ENCODE measurements at regions not wholly inside any gene's neighbourhood (a gene's known extent, or its start where the extent isn't known, plus 50 kb on each side); places are given as distances from the start of the nearest gene placed in this dataset.

DNA sequence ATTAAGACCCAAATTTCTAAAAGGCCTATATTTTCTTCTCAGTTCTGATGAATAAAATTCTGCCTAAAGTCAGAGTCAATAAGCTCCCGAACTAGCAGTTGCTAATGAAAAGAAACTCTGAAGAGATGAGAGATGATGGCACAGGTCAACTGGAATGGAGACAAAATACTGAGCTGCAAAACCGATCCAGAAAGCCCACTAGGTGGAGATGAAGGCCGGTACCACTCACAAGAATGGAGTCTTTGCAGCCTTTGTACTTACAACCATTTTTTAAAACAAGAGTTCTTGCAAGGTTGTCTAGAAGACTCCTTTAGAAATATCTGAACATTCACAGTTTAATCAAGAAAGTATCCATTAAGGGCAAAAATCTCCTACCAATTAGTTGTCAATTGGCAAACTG lies 119.9 kb upstream of the TJP1 start:
- H3K27ac Mint-ChIP-seq (ENCODE audit: unreplicated experiment) = no peak overlapping the region
- H3K4me3 Mint-ChIP-seq (ENCODE audit: unreplicated experiment) = no peak overlapping the region
- no peaks in the 10 kb centered on the region for H3K36me3 Mint-ChIP-seq (ENCODE audit: low read depth)
- H3K4me1 Mint-ChIP-seq (ENCODE audit: low read depth) = peaks cover 20% of the 10 kb centered on the region
- DNase-seq (ENCODE audit: low spot score) = no peak
- TF ChIP-seq, protein P1, sequence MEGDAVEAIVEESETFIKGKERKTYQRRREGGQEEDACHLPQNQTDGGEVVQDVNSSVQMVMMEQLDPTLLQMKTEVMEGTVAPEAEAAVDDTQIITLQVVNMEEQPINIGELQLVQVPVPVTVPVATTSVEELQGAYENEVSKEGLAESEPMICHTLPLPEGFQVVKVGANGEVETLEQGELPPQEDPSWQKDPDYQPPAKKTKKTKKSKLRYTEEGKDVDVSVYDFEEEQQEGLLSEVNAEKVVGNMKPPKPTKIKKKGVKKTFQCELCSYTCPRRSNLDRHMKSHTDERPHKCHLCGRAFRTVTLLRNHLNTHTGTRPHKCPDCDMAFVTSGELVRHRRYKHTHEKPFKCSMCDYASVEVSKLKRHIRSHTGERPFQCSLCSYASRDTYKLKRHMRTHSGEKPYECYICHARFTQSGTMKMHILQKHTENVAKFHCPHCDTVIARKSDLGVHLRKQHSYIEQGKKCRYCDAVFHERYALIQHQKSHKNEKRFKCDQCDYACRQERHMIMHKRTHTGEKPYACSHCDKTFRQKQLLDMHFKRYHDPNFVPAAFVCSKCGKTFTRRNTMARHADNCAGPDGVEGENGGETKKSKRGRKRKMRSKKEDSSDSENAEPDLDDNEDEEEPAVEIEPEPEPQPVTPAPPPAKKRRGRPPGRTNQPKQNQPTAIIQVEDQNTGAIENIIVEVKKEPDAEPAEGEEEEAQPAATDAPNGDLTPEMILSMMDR (IDR thresholded peaks at IDR 0.05) = peak; percentile 74
- H3K9me3 Mint-ChIP-seq (ENCODE audit: low read depth) = no peaks in the 10 kb centered on the region
- no peaks in the 10 kb centered on the region for H3K27me3 Mint-ChIP-seq (ENCODE audit: low read depth)

DNA sequence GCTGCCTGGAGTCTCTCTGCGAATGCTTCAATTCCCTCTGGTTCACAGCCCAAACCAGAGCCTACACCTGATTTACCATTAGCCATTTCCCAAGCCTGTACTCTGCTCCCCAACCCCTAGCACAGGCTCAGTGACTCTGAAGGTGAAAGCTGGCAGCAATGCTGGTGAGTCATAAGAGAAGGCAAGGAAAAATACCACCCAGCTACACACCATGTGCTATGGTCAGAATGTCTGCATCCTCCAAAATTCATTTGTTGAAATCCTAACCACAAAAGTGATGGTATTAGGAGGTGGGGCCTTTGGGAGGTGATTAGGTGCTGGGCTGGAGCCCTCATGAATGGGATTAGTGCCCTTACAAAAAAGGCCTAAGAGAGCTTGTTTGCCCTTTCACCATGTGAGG lies 117.1 kb upstream of the TJP1 start:
- H3K4me1 Mint-ChIP-seq (ENCODE audit: low read depth) = peaks cover 36% of the 10 kb centered on the region
- TF ChIP-seq, protein P1 (IDR thresholded peaks at IDR 0.05) = no peak
- peaks cover 2% of the 10 kb centered on the region for H3K36me3 Mint-ChIP-seq (ENCODE audit: low read depth)
- DNase-seq (ENCODE audit: low spot score) = no peak
- H3K9me3 Mint-ChIP-seq (ENCODE audit: low read depth) = no peaks in the 10 kb centered on the region
- no peak overlapping the region for H3K27ac Mint-ChIP-seq (ENCODE audit: unreplicated experiment)
- no peak overlapping the region for H3K4me3 Mint-ChIP-seq (ENCODE audit: unreplicated experiment)
- H3K27me3 Mint-ChIP-seq (ENCODE audit: low read depth) = no peaks in the 10 kb centered on the region

DNA sequence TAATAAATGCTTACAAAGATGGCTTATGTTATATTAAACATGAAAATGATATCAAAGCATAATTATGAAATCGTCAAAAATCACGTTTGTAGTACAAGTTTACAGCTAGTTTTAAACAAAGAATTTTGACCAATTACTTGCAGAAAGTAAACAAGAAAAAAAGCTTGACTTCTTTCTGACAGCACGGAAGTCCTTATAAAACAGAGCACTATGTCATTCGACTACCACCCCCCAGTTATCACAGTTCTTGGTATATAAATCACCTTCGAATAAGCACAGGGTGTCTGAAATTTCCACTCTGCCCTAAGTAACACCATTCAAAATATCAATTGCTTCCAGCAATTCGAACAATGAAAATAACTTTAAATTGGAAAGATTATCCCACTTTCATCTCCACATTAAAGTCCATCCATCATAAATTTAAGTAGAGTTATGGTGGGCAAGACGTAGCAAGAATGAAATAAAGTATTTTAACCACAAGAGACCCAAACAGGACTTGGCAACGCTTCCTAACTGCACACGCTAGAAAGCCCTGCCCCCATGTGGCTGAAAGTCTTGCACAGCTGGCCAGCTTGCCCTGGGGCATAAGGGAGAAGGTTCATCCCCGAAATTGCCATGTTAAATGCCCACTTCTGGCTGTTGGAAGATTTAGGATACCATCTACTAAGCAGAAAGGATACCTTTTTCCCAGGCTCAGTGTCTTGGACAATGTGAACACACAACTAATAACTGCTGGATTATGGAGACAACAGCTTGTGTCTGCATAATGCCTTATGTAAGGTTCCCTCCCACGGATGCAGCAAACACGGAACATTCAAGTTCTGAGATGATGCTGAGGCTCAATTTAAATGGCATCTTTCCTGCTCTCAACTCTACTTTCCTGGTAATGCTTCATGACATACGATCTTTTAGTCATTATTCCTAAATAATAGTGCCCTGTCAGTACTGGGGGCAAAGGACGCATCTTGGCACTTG lies 116.4 kb upstream of the TJP1 start:
- H3K36me3 Mint-ChIP-seq (ENCODE audit: low read depth) = peaks cover 2% of the 10 kb centered on the region
- DNase-seq (ENCODE audit: low spot score) = no peak
- H3K27me3 Mint-ChIP-seq (ENCODE audit: low read depth) = no peaks in the 10 kb centered on the region
- H3K4me1 Mint-ChIP-seq (ENCODE audit: low read depth) = peaks cover 43% of the 10 kb centered on the region
- no peak overlapping the region for H3K27ac Mint-ChIP-seq (ENCODE audit: unreplicated experiment)
- H3K9me3 Mint-ChIP-seq (ENCODE audit: low read depth) = no peaks in the 10 kb centered on the region
- TF ChIP-seq, protein P1 (IDR thresholded peaks at IDR 0.05) = peak; percentile 66
- H3K4me3 Mint-ChIP-seq (ENCODE audit: unreplicated experiment) = no peak overlapping the region

DNA sequence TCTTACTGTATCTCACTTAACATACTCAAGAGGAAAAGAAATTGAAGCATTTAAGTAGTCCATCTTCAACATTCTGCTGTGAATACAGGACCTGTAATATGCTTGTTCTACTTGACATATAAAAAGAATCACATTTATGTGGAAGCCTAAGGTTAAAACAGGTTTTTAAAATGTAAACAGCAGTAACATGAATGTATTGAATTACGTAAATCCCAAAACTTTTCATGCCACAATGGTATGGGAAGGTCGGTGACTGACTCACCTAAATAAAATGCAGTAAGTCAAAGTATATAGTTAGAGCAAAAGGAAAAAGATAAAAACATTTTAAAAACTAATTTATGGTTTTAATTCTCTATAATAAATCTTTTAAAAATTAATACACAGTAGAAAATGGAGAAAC lies 115.7 kb upstream of the TJP1 start:
- Mint-ChIP-seq H3K4me1 (ENCODE audit: low read depth) (peaks cover 49% of the 10 kb centered on the region), H3K4me3 (ENCODE audit: unreplicated experiment) (no peak overlapping the region), H3K36me3 (ENCODE audit: low read depth) (peaks cover 2% of the 10 kb centered on the region), H3K27me3 (ENCODE audit: low read depth) (no peaks in the 10 kb centered on the region), H3K27ac (ENCODE audit: unreplicated experiment) (no peak overlapping the region), H3K9me3 (ENCODE audit: low read depth) (no peaks in the 10 kb centered on the region)
- DNase-seq (ENCODE audit: low spot score) = no peak
- TF ChIP-seq, protein P1 (IDR thresholded peaks at IDR 0.05) = no peak

DNA sequence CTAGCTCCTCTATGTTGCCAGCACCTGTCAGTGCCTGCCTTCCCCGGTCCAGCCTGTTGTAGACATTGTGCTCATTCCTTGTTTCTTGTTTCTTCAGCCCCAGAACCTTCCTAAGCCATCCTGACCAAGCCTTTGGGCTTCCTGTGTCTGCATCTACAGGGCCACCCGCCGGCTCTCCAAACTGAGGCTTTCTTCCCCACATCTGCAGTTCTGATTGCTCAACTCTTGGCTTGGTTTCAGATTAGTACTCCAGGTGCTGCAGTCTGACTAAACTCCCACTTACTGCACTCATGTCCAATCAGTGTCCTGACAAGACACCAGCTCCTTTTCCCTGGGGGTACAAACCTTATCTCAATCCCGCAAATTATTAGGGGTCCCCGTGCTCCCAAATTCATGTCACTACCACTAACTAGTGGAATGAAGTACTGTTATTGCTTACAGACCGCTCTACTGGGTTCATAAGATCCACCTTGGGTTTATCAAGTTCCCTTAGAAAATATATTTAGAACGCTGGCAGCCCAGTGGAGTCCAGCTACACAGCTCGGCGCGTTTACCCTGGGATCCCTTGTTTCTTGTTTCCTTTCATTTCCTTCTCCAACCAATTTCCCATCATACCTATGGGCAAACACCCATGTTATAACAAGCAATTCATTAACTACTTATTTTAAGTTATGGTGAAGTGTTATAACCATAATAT lies 114.2 kb upstream of the TJP1 start:
- TF ChIP-seq, protein P1 (IDR thresholded peaks at IDR 0.05) = no peak
- H3K4me1 Mint-ChIP-seq (ENCODE audit: low read depth) = peaks cover 49% of the 10 kb centered on the region
- H3K27ac Mint-ChIP-seq (ENCODE audit: unreplicated experiment) = no peak overlapping the region
- peaks cover 2% of the 10 kb centered on the region for H3K36me3 Mint-ChIP-seq (ENCODE audit: low read depth)
- no peaks in the 10 kb centered on the region for H3K9me3 Mint-ChIP-seq (ENCODE audit: low read depth)
- H3K27me3 Mint-ChIP-seq (ENCODE audit: low read depth) = no peaks in the 10 kb centered on the region
- H3K4me3 Mint-ChIP-seq (ENCODE audit: unreplicated experiment) = no peak overlapping the region
- DNase-seq (ENCODE audit: low spot score) = no peak

Data from chondrocyte (in vitro differentiated cells).